GM12878 (cell line): ENCODE measurements at regions not wholly inside any gene's neighbourhood (a gene's known extent, or its start where the extent isn't known, plus 50 kb on each side); places are given as distances from the start of the nearest gene placed in this dataset.
A peak's percentile ranks its signal among the peaks of the same experiment; 100 is the strongest.

Experiments used
- ATF2 ChIP-seq: IDR thresholded peaks from 2 replicates; pipeline ENCODE4 v1.6.1; 2012; ENCODE audit warnings: low read length, inconsistent platforms
- CHD2 ChIP-seq: IDR thresholded peaks from 2 replicates; pipeline ENCODE4 v1.6.1; 2011; ENCODE audit warnings: low read depth, low read length, improper control_type of control experiment, borderline replicate concordance
- CREB1 ChIP-seq: IDR thresholded peaks from 2 replicates; pipeline ENCODE4 v1.6.1; 2012; ENCODE audit warnings: low read depth, mild to moderate bottlenecking, inconsistent platforms
- KAT2A ChIP-seq: conservative IDR thresholded peaks from 2 replicates; pipeline ENCODE4 v1.6.1; 2011; ENCODE audit warnings: low read depth, low read length; ENCODE audit not compliant: control insufficient read depth
- NFIC ChIP-seq: IDR thresholded peaks from 2 replicates; pipeline ENCODE4 v1.6.1; 2012; ENCODE audit warnings: low read depth, mild to moderate bottlenecking, inconsistent platforms, low read length, moderate library complexity
- RFX5 ChIP-seq: IDR thresholded peaks from 2 replicates; pipeline ENCODE4 v1.6.1; 2011; ENCODE audit warnings: low read depth, low read length, improper control_type of control experiment
- SMAD1 ChIP-seq: fragments of 450-650 bp; IDR thresholded peaks from 2 replicates; pipeline ENCODE4 v1.6.1; 2018; ENCODE audit warnings: mild to moderate bottlenecking, low read depth; ENCODE audit not compliant: partially characterized antibody
- TARDBP ChIP-seq: IDR thresholded peaks from 2 replicates; pipeline ENCODE4 v1.6.1; 2016; ENCODE audit warnings: borderline replicate concordance
- TF ChIP-seq, protein P1 (sequence below), 3 experiments: IDR thresholded peaks in 2 of 3; conservative IDR thresholded peaks in 1 of 3; 2 replicates each; pipeline ENCODE4 v1.5.1; 2011; ENCODE audit warnings: low read depth in 3 of 3, low read length in 3 of 3, mild to moderate bottlenecking in 3 of 3, control low read depth in 2 of 3, moderate library complexity in 2 of 3, inconsistent platforms in 1 of 3, mixed read lengths in 1 of 3; ENCODE audit not compliant: control insufficient read depth in 2 of 3, insufficient read depth in 1 of 3; ENCODE audit errors: extremely low read depth in 1 of 3
- TF ChIP-seq, protein P2 (sequence below): IDR thresholded peaks from 2 replicates; pipeline ENCODE4 v1.6.1; 2011; ENCODE audit warnings: low read depth, low read length, improper control_type of control experiment, borderline replicate concordance

GRCh38 chr4:36841583-36842326 is 402.8 kb upstream of the NWD2 start:
- TF ChIP-seq NFIC (peak; percentile 77), RFX5 (no peak), KAT2A (no peak), CREB1 (no peak), ATF2 (peak; percentile 77), SMAD1 (no peak), TARDBP (no peak), CHD2 (peak; percentile 56; the same call in 1 of the 2 replicates)
- TF ChIP-seq, protein P1, sequence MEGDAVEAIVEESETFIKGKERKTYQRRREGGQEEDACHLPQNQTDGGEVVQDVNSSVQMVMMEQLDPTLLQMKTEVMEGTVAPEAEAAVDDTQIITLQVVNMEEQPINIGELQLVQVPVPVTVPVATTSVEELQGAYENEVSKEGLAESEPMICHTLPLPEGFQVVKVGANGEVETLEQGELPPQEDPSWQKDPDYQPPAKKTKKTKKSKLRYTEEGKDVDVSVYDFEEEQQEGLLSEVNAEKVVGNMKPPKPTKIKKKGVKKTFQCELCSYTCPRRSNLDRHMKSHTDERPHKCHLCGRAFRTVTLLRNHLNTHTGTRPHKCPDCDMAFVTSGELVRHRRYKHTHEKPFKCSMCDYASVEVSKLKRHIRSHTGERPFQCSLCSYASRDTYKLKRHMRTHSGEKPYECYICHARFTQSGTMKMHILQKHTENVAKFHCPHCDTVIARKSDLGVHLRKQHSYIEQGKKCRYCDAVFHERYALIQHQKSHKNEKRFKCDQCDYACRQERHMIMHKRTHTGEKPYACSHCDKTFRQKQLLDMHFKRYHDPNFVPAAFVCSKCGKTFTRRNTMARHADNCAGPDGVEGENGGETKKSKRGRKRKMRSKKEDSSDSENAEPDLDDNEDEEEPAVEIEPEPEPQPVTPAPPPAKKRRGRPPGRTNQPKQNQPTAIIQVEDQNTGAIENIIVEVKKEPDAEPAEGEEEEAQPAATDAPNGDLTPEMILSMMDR (IDR thresholded peaks at IDR 0.05 in 2 of 3, conservative IDR thresholded peaks at IDR 0.05 in 1 of 3; ENCODE audit: control insufficient read depth in 2 of 3, extremely low read depth in 1 of 3, insufficient read depth in 1 of 3, low read depth in 3 of 3, low read length in 3 of 3): no peak
- TF ChIP-seq, protein P2, sequence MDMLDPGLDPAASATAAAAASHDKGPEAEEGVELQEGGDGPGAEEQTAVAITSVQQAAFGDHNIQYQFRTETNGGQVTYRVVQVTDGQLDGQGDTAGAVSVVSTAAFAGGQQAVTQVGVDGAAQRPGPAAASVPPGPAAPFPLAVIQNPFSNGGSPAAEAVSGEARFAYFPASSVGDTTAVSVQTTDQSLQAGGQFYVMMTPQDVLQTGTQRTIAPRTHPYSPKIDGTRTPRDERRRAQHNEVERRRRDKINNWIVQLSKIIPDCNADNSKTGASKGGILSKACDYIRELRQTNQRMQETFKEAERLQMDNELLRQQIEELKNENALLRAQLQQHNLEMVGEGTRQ: peak; percentile 38; the same call in 1 of the 2 replicates
